ENCODE measurements at regions not wholly inside any gene's neighbourhood (a gene's known extent, or its start where the extent isn't known, plus 50 kb on each side); places are given as distances from the start of the nearest gene placed in this dataset.

- no peak overlapping the region for H3K4me3 Mint-ChIP-seq
- no peak for TF ChIP-seq ZNF462 (CRISPR knock-in tag; IDR thresholded peaks at IDR 0.05)
- TF ChIP-seq STAT1 (IDR thresholded peaks at IDR 0.05; ENCODE audit: unreplicated experiment): no peak
- TF ChIP-seq REST (IDR thresholded peaks at IDR 0.05; ENCODE audit: unreplicated experiment): no peak
- TF ChIP-seq EZH2phosphoT487 (IDR thresholded peaks at IDR 0.05; ENCODE audit: unreplicated experiment): no peak
- TF ChIP-seq ETS1 (IDR thresholded peaks at IDR 0.05): no peak
- TF ChIP-seq JUNB (IDR thresholded peaks at IDR 0.05; ENCODE audit: unreplicated experiment): no peak
- TF ChIP-seq POLR2AphosphoS5 (IDR thresholded peaks at IDR 0.05; ENCODE audit: low read depth): no peak
- no peak for TF ChIP-seq CREB1 (CRISPR knock-in tag; IDR thresholded peaks at IDR 0.05; ENCODE audit: low read depth)
- TF ChIP-seq EZH2 (IDR thresholded peaks at IDR 0.05; ENCODE audit: low read depth, unreplicated experiment): no peak
- TF ChIP-seq ZNF114 (CRISPR knock-in tag; IDR thresholded peaks at IDR 0.05): no peak
- no peak for TF ChIP-seq ZNF331 (CRISPR knock-in tag; IDR thresholded peaks at IDR 0.05; ENCODE audit: low read depth)
- no peak for TF ChIP-seq NANOG (IDR thresholded peaks at IDR 0.05; ENCODE audit: borderline replicate concordance)
- TF ChIP-seq CTCF (conservative IDR thresholded peaks at IDR 0.05; ENCODE audit: low read depth in 2 of 2): no peak
- H3K27ac ChIP-seq (ENCODE audit: low read depth): no peak overlapping the region
Measured at GRCh38 chr21:28754127-28754611, 238.5 kb downstream of the LTN1 start.

More at GRCh38 chr21:28754127-28754611, 238.5 kb downstream of the LTN1 start:
- H3K4me1 ChIP-seq (ENCODE audit: insufficient read depth): peaks cover 33% of the 10 kb centered on the region
- H3K4me3 ChIP-seq: no peak overlapping the region
- no peak overlapping the region for H3K4me2 ChIP-seq
- 0 out of 2 replicates have a peak overlapping the region, but pooled peaks have one; percentile 30 for H2AFZ ChIP-seq
- no peaks in the 10 kb centered on the region for H3F3A ChIP-seq (replicated peaks; ENCODE audit: low read depth)
- Mint-ChIP-seq H3K27ac (no peak overlapping the region), H3K36me3 (ENCODE audit: low read depth) (no peaks in the 10 kb centered on the region), H3K27me3 (ENCODE audit: insufficient read depth, low read depth, poor library complexity) (no peaks in the 10 kb centered on the region), H3K9me3 (peaks cover 4% of the 10 kb centered on the region; the same call in 2 of the 3 replicates), H3K4me1 (peaks cover 13% of the 10 kb centered on the region)
- H3K27me3 ChIP-seq (ENCODE audit: insufficient read depth): no peaks in the 10 kb centered on the region
- no peaks in the 10 kb centered on the region for H3K79me2 ChIP-seq (replicated peaks; ENCODE audit: insufficient read depth)
- no peaks in the 10 kb centered on the region for H4K20me1 ChIP-seq (replicated peaks; ENCODE audit: insufficient read depth)
- no peak for DNase-seq (ENCODE audit: low spot score)
- no peak for ATAC-seq
- no peaks in the 10 kb centered on the region for H3K36me3 ChIP-seq (ENCODE audit: insufficient read depth)
- H3K9me2 ChIP-seq (ENCODE audit: insufficient read depth): peaks cover 13% of the 10 kb centered on the region

All from GM23338 (cell line).